ENCODE measurements at regions not wholly inside any gene's neighbourhood (a gene's known extent, or its start where the extent isn't known, plus 50 kb on each side); places are given as distances from the start of the nearest gene placed in this dataset.

GRCh38 chr2:208570066-208570465 lies 163.5 kb downstream of the PTH2R start (continued):
- TF ChIP-seq CHD7 (IDR thresholded peaks at IDR 0.05; ENCODE audit: insufficient replicate concordance, low read length), result no peak
- no peak for TF ChIP-seq RAD21 (IDR thresholded peaks at IDR 0.05 in 1 of 2, conservative IDR thresholded peaks at IDR 0.05 in 1 of 2; ENCODE audit: low read depth in 2 of 2, low read length in 2 of 2)
- no peak for TF ChIP-seq CREB1 (IDR thresholded peaks at IDR 0.05)
- TF ChIP-seq NRF1 (IDR thresholded peaks at IDR 0.05; ENCODE audit: low read depth, low read length), result no peak
- no peak for TF ChIP-seq TAF1 (IDR thresholded peaks at IDR 0.05; ENCODE audit: low read depth, low read length)
- TF ChIP-seq HDAC6 (IDR thresholded peaks at IDR 0.05; ENCODE audit: low read depth, low read length), result no peak
- no peak for TF ChIP-seq JUND (IDR thresholded peaks at IDR 0.05; ENCODE audit: low read length)
- no peak for TF ChIP-seq BACH1 (IDR thresholded peaks at IDR 0.05; ENCODE audit: low read length)
- TF ChIP-seq ATF2 (IDR thresholded peaks at IDR 0.05; ENCODE audit: low read length), result no peak
- TF ChIP-seq ATF3 (IDR thresholded peaks at IDR 0.05; ENCODE audit: insufficient read depth, low read depth, low read length), result no peak
